ENCODE measurements at regions not wholly inside any gene's neighbourhood (a gene's known extent, or its start where the extent isn't known, plus 50 kb on each side); places are given as distances from the start of the nearest gene placed in this dataset.
A peak's percentile ranks its signal among the peaks of the same experiment; 100 is the strongest.

DNA sequence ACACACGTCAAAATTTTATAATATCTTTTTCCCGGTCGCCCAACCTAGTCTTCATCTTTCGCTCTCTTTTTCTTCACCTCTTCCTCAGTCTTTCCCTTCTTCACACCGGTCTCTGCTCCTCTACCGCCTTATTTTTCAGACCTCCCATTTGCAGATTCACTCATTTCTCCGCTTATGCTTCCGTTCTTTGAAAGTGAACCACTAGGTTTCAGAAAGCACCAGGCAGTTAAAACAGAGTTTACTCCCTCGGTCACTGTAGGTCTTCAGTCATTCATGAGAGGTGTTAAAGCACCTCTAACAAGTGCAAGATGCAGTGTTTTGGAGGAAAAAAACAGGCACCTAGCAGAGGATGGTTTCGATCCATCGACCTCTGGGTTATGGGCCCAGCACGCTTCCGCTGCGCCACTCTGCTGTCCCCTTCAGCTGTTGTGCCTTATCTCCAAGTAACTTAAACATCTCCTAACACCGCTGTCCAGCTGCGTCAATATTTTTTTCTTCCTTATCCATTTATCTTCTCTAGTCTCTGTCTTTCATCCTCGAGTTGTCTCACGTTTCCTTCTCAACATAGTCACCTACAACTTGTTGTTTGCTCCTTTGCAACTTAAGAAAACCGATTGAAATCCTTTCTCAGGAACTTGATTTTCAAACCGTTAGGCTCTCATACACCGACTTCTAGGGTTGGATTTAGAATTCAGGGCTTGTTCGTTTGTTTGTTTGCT, 119.7 kb upstream of the ZNF184 start:
- TF ChIP-seq POLR2AphosphoS5 (IDR thresholded peaks at IDR 0.05; ENCODE audit: low read depth, low read length) (no peak), SIN3A (IDR thresholded peaks at IDR 0.05; ENCODE audit: borderline replicate concordance, insufficient read depth, low read length) (0 out of 2 replicates have a peak, but pooled peaks have one; percentile 62), TAF1 (IDR thresholded peaks at IDR 0.05; ENCODE audit: borderline replicate concordance, insufficient read depth, low read length) (0 out of 2 replicates have a peak, but pooled peaks have one; percentile 28)
- TF ChIP-seq, protein P1, sequence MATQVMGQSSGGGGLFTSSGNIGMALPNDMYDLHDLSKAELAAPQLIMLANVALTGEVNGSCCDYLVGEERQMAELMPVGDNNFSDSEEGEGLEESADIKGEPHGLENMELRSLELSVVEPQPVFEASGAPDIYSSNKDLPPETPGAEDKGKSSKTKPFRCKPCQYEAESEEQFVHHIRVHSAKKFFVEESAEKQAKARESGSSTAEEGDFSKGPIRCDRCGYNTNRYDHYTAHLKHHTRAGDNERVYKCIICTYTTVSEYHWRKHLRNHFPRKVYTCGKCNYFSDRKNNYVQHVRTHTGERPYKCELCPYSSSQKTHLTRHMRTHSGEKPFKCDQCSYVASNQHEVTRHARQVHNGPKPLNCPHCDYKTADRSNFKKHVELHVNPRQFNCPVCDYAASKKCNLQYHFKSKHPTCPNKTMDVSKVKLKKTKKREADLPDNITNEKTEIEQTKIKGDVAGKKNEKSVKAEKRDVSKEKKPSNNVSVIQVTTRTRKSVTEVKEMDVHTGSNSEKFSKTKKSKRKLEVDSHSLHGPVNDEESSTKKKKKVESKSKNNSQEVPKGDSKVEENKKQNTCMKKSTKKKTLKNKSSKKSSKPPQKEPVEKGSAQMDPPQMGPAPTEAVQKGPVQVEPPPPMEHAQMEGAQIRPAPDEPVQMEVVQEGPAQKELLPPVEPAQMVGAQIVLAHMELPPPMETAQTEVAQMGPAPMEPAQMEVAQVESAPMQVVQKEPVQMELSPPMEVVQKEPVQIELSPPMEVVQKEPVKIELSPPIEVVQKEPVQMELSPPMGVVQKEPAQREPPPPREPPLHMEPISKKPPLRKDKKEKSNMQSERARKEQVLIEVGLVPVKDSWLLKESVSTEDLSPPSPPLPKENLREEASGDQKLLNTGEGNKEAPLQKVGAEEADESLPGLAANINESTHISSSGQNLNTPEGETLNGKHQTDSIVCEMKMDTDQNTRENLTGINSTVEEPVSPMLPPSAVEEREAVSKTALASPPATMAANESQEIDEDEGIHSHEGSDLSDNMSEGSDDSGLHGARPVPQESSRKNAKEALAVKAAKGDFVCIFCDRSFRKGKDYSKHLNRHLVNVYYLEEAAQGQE (IDR thresholded peaks at IDR 0.05; ENCODE audit: insufficient read depth in 1 of 2, low read depth in 2 of 2, low read length in 2 of 2): peak; percentile 61 to 85; a peak in 3 of 4 replicates
